ENCODE measurements at regions not wholly inside any gene's neighbourhood (a gene's known extent, or its start where the extent isn't known, plus 50 kb on each side); places are given as distances from the start of the nearest gene placed in this dataset.

DNA sequence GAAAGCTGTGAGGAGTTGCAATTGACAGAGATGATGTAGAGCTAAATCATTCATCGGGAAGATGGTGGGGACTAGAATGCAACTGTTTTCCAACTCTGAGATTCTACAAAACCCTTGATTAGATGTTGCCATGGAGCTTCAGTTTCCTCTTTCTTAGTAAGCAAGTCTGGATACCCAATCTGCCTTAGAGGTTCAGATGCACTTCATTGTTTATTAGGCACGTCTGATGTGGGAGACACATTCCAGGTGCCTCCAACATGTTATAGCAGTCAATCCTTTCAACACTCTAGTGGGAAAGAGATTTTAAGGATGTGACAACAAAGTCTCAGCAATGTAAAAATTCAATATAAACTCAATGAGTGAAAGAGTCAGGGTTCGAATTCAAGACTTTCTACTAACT, 291.3 kb upstream of the PHYHIPL start:
- Histone ChIP-seq H3K27me3 (ENCODE audit: insufficient read depth, low read length) (no peaks in the 10 kb centered on the region), H3K27ac (ENCODE audit: low read length) (no peak overlapping the region), H3K4me3 (ENCODE audit: low read length) (no peak overlapping the region), H3K9ac (ENCODE audit: low read depth, low read length) (no peak overlapping the region), H3K4me1 (ENCODE audit: insufficient read depth, low read length) (no peaks in the 10 kb centered on the region), H3K36me3 (ENCODE audit: insufficient read depth, low read depth, low read length) (no peaks in the 10 kb centered on the region), H3K9me3 (ENCODE audit: insufficient read depth, low read depth, low read length) (no peaks in the 10 kb centered on the region)

DNA sequence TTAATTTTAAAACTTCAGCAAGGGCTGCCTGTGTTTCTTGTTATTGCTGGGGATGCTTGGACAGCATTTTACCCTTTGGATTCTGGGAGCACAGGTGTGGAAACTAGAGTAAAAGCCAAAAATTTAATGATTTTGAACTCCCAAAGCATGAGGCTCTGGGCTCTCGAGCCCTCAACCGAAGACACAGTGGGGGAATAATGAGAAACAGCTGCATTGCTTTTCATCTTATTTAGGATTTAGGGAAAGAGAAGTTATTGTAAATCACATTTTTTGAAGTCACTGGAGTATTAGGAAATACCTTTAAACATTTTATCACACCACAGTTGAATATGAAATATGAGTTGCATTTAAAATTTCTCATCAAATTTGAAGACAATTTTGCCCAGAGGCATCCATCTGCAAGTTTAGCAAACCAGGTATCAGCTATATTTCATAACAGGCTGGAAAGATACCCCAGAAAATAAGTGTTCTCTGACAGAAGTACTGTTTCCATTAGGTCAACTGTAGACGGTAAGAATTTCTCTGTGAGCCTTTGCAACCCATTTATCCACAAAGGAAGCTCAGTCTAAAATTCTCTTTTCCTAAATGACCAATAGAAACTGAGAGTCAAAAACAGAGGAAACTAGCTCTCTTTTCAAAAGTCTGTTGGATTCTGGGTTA, 290.6 kb upstream of the PHYHIPL start:
- Histone ChIP-seq H3K9ac (ENCODE audit: low read depth, low read length) (no peak overlapping the region), H3K27me3 (ENCODE audit: insufficient read depth, low read length) (no peaks in the 10 kb centered on the region), H3K36me3 (ENCODE audit: insufficient read depth, low read depth, low read length) (no peaks in the 10 kb centered on the region), H3K4me1 (ENCODE audit: insufficient read depth, low read length) (no peaks in the 10 kb centered on the region), H3K4me3 (ENCODE audit: low read length) (no peak overlapping the region), H3K27ac (ENCODE audit: low read length) (no peak overlapping the region), H3K9me3 (ENCODE audit: insufficient read depth, low read depth, low read length) (no peaks in the 10 kb centered on the region)

DNA sequence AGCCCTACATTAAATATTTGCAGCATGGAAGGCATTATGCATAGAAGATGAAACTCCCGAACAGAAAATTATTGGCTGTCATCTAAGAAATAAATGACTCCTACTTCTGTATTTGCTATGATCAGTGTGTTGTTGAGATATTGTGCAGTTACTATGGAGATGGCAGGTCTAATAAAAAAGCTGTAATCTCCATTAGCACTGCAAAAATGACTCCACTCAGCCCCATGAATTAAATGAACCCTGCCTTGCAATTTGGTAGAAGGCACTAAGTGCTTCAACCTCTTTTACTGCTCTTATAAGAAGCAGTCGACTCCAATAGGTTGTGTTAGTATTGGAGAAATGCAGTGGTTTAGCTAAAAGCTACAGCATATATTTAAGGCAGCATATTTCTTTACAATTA, 290.0 kb upstream of the PHYHIPL start:
- no peak overlapping the region for H3K27ac ChIP-seq (ENCODE audit: low read length)
- H3K36me3 ChIP-seq (ENCODE audit: insufficient read depth, low read depth, low read length) = no peaks in the 10 kb centered on the region
- no peak overlapping the region for H3K9ac ChIP-seq (ENCODE audit: low read depth, low read length)
- H3K4me1 ChIP-seq (ENCODE audit: insufficient read depth, low read length) = no peaks in the 10 kb centered on the region
- H3K9me3 ChIP-seq (ENCODE audit: insufficient read depth, low read depth, low read length) = no peaks in the 10 kb centered on the region
- H3K27me3 ChIP-seq (ENCODE audit: insufficient read depth, low read length) = no peaks in the 10 kb centered on the region
- no peak overlapping the region for H3K4me3 ChIP-seq (ENCODE audit: low read length)

DNA sequence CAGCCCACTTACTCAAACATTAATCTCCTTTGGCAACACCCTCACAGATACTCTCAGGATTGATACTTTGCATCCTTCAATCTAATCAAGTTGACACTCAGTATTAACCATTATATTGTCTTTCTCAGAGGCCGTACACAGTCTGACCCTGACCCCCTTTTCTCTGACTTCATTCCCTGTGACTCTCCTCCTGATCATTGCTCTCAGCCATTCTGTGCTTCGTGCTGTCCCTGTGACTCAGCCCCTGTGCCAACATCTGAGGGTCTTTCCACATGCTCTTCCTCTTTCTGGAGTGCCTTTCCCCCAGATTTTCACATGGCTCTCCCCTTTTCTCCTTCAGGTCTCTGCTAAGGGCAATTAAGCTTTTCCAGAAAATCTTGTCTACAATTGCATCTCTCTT, 289.0 kb upstream of the PHYHIPL start:
- no peaks in the 10 kb centered on the region for H3K27me3 ChIP-seq (ENCODE audit: insufficient read depth, low read length)
- H3K9ac ChIP-seq (ENCODE audit: low read depth, low read length) = no peak overlapping the region
- no peaks in the 10 kb centered on the region for H3K9me3 ChIP-seq (ENCODE audit: insufficient read depth, low read depth, low read length)
- H3K4me1 ChIP-seq (ENCODE audit: insufficient read depth, low read length) = peaks cover 2% of the 10 kb centered on the region; the same call in 1 of the 2 replicates
- H3K27ac ChIP-seq (ENCODE audit: low read length) = no peak overlapping the region
- H3K4me3 ChIP-seq (ENCODE audit: low read length) = no peak overlapping the region
- no peaks in the 10 kb centered on the region for H3K36me3 ChIP-seq (ENCODE audit: insufficient read depth, low read depth, low read length)

DNA sequence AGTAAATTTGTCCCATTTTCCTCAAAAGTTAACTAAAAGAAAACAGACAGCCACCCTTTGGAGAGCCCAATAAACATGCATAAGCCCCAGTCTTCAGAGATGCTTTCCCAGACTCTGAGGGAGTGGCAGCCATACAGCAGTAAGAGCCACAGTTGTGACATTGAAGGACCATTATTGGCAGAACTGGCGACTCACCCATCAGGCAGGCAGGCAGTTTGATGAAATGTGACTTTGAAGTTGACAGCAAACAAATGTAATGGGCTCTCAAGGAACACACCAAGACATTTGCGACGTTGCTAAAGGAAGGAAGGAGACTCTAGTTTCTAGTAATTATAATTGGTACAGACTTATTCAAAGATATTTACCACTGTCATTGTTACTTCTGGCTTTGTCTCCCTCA, 287.5 kb upstream of the PHYHIPL start:
- no peak overlapping the region for H3K9ac ChIP-seq (ENCODE audit: low read depth, low read length)
- H3K4me1 ChIP-seq (ENCODE audit: insufficient read depth, low read length) = peaks cover 5% of the 10 kb centered on the region; the same call in 1 of the 2 replicates
- H3K36me3 ChIP-seq (ENCODE audit: insufficient read depth, low read depth, low read length) = no peaks in the 10 kb centered on the region
- no peak overlapping the region for H3K4me3 ChIP-seq (ENCODE audit: low read length)
- no peaks in the 10 kb centered on the region for H3K27me3 ChIP-seq (ENCODE audit: insufficient read depth, low read length)
- H3K9me3 ChIP-seq (ENCODE audit: insufficient read depth, low read depth, low read length) = no peaks in the 10 kb centered on the region
- no peak overlapping the region for H3K27ac ChIP-seq (ENCODE audit: low read length)

DNA sequence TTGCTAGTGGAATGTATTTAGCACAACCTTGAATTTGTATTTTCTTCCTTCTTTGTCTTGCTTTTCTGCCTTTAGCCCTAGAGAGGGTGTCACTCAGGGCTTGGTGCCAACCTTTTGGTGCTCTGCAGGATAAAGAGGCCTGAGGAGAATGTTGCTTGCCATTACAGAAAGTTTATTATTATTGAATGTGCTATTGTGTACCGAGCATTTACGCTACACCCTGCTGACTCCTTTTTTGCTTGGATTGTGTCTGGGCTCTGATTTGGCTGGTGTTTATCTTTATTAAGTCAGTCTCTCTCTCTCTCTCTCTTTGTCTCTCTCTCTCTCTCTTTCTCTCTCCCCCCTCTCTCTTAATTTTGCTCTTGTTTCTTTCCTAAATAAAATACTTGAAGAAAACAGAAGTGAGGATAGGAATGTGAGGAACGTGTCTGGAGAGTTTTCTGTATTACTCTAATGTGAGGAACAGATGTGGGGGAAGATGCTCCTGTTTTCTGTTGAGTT, 284.4 kb upstream of the PHYHIPL start:
- Histone ChIP-seq H3K9me3 (ENCODE audit: insufficient read depth, low read depth, low read length) (no peaks in the 10 kb centered on the region), H3K9ac (ENCODE audit: low read depth, low read length) (no peak overlapping the region), H3K27me3 (ENCODE audit: insufficient read depth, low read length) (no peaks in the 10 kb centered on the region), H3K4me1 (ENCODE audit: insufficient read depth, low read length) (peaks cover 5% of the 10 kb centered on the region; the same call in 1 of the 2 replicates), H3K4me3 (ENCODE audit: low read length) (no peak overlapping the region), H3K36me3 (ENCODE audit: insufficient read depth, low read depth, low read length) (no peaks in the 10 kb centered on the region), H3K27ac (ENCODE audit: low read length) (no peak overlapping the region)

DNA sequence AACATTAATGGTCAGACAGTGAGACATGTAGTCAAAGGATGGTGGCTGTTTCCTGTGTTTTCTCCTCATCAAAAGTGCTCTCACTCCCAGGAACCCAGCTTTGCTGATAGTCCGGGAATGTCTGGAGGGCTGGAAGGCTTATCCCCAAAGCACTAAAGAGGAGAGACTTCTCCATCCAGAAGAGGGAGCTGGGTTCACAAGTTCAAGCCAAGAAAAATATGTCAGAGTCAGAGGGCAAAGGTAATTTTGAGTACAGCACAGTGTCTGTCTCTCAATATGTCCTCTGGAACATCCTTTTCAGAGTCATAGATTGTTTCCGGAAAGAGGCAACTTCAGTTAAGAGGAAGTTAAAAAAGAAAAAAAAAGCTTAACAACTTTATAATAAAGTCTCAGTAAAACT, 281.5 kb upstream of the PHYHIPL start:
- peaks cover 5% of the 10 kb centered on the region; the same call in 1 of the 2 replicates for H3K4me1 ChIP-seq (ENCODE audit: insufficient read depth, low read length)
- no peak overlapping the region for H3K9ac ChIP-seq (ENCODE audit: low read depth, low read length)
- no peak overlapping the region for H3K4me3 ChIP-seq (ENCODE audit: low read length)
- no peaks in the 10 kb centered on the region for H3K36me3 ChIP-seq (ENCODE audit: insufficient read depth, low read depth, low read length)
- H3K27me3 ChIP-seq (ENCODE audit: insufficient read depth, low read length) = no peaks in the 10 kb centered on the region
- no peaks in the 10 kb centered on the region for H3K9me3 ChIP-seq (ENCODE audit: insufficient read depth, low read depth, low read length)
- no peak overlapping the region for H3K27ac ChIP-seq (ENCODE audit: low read length)

DNA sequence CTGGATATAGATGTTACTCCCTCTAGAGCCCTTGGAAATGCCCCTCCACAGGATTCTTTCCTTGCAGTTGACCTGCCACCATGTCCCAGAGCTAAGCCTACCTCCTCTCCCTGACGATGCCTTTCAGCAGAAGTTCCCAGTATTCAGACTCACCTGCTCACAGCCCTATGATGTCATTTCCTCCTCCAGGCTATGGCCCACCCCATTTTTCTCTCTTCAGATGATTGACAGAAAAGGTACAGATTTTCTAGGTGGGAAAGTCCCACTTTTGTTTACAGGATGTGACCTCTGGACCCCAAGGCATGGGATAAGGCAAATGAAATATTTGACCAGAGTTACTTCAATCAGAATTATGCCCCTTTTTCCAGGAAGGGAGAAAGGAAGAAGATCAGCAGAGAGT, 280.2 kb upstream of the PHYHIPL start:
- no peaks in the 10 kb centered on the region for H3K36me3 ChIP-seq (ENCODE audit: insufficient read depth, low read depth, low read length)
- no peak overlapping the region for H3K4me3 ChIP-seq (ENCODE audit: low read length)
- no peak overlapping the region for H3K9ac ChIP-seq (ENCODE audit: low read depth, low read length)
- H3K27me3 ChIP-seq (ENCODE audit: insufficient read depth, low read length) = no peaks in the 10 kb centered on the region
- no peak overlapping the region for H3K27ac ChIP-seq (ENCODE audit: low read length)
- no peaks in the 10 kb centered on the region for H3K9me3 ChIP-seq (ENCODE audit: insufficient read depth, low read depth, low read length)
- H3K4me1 ChIP-seq (ENCODE audit: insufficient read depth, low read length) = peaks cover 5% of the 10 kb centered on the region; the same call in 1 of the 2 replicates

DNA sequence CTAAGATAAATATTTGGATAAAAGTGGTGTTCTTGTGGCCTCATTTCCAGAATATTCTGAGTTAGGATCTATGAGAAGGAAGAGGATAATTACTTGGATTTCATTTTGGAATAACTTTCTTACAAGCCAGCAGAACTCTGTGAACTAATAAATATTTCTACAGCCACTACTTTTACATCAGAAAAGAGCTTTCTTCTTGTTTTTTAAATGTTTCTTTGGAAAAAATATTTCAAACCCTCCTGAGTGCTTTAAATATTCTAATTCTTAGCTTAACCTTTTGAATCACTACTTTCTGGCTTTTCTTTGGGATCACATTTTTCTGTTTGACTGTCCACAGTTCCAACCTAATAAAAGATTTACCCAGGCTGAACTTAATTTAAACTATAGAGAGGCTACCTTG, 279.2 kb upstream of the PHYHIPL start:
- Histone ChIP-seq H3K9ac (ENCODE audit: low read depth, low read length) (no peak overlapping the region), H3K9me3 (ENCODE audit: insufficient read depth, low read depth, low read length) (no peaks in the 10 kb centered on the region), H3K4me3 (ENCODE audit: low read length) (no peak overlapping the region), H3K27ac (ENCODE audit: low read length) (no peak overlapping the region), H3K4me1 (ENCODE audit: insufficient read depth, low read length) (peaks cover 5% of the 10 kb centered on the region; the same call in 1 of the 2 replicates), H3K27me3 (ENCODE audit: insufficient read depth, low read length) (no peaks in the 10 kb centered on the region), H3K36me3 (ENCODE audit: insufficient read depth, low read depth, low read length) (no peaks in the 10 kb centered on the region)

DNA sequence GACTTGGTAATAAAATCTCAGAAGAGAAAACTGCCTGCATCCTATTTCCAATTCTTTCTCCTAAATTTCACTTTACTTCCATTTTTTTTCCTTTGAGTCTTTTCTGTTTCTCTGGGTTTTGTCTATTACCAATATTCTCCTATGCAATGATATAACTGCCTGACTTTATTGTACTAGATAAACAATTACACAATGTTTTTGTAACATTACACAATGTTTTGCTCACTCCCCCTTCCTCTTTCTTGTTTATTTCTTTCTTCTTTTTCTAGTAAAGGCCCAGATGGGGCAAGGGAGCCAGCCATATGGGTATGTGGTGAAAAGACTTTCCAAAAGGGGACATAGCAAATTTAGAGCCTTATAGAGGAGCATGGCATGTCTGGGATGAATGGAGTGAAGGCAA, 278.7 kb upstream of the PHYHIPL start:
- no peaks in the 10 kb centered on the region for H3K36me3 ChIP-seq (ENCODE audit: insufficient read depth, low read depth, low read length)
- no peaks in the 10 kb centered on the region for H3K27me3 ChIP-seq (ENCODE audit: insufficient read depth, low read length)

DNA sequence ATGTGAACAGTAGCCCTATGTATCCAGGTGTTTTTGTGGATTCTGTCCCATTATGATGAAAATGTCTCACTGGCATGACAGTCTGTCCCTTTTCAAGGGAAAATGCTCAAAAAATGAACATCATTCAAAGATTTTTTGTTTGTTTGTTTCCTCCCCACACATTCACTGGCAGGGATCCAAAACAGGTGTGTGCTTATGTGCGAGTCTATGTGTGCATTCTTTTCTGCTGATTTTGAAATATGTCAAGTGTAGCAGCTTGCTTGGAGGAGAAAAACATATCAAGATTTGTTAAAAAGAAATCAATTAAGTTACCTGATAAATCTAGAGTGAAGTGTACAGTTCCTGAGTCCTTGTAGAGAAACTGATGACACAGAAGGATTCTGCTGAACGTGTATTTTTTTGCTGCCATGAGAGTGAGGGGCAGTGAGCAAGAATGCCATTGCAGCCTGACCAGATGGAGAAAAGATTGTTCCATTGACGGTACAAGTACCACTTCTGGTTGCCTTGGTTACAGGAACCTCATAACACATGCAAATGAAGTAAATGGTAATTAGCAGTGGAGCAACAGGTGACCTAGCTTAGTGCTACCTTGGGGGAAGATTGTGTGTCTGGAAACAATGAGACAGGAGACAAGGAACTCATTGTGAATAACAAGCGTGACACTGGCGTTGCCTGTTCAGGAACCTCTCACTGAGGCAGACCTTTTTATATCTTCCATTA, 277.4 kb upstream of the PHYHIPL start:
- H3K4me1 ChIP-seq (ENCODE audit: insufficient read depth, low read length) = no peaks in the 10 kb centered on the region
- H3K4me3 ChIP-seq (ENCODE audit: low read length) = no peak overlapping the region
- H3K27me3 ChIP-seq (ENCODE audit: insufficient read depth, low read length) = no peaks in the 10 kb centered on the region
- no peak overlapping the region for H3K27ac ChIP-seq (ENCODE audit: low read length)
- no peaks in the 10 kb centered on the region for H3K9me3 ChIP-seq (ENCODE audit: insufficient read depth, low read depth, low read length)
- H3K9ac ChIP-seq (ENCODE audit: low read depth, low read length) = no peak overlapping the region
- H3K36me3 ChIP-seq (ENCODE audit: insufficient read depth, low read depth, low read length) = no peaks in the 10 kb centered on the region

More for the DNA sequence above, 278.7 kb upstream of the PHYHIPL start:
- H3K4me3 ChIP-seq (ENCODE audit: low read length) = no peak overlapping the region
- H3K9me3 ChIP-seq (ENCODE audit: insufficient read depth, low read depth, low read length) = no peaks in the 10 kb centered on the region
- no peak overlapping the region for H3K9ac ChIP-seq (ENCODE audit: low read depth, low read length)
- H3K27ac ChIP-seq (ENCODE audit: low read length) = no peak overlapping the region
- peaks cover under 1% of the 10 kb centered on the region; the same call in 1 of the 2 replicates for H3K4me1 ChIP-seq (ENCODE audit: insufficient read depth, low read length)

DNA sequence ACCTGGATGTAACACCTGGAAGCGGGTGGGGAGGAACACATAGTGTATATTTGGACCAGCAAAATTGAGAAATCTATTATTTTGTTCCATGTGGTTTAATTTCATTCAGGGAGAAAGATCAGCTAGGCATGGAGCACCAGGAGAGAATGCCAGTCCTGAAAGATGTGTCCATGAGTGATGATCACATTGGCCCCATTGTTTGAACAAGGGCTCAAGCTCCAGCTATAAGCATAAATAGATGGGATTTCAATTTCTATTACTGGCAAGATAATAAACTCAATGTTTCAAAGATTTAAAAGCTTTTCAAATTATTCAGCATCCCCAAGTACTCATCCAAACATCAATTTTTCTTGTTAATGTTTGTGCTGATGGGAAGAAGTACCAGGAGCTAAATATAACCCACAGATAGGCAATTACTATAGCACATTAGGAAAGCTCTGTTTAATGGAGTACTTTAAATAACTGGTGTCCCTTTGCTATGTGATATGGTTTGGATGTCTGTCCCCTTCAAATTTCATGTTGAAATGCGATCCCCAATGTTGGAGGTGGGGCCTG, 275.3 kb upstream of the PHYHIPL start:
- no peaks in the 10 kb centered on the region for H3K9me3 ChIP-seq (ENCODE audit: insufficient read depth, low read depth, low read length)
- no peaks in the 10 kb centered on the region for H3K4me1 ChIP-seq (ENCODE audit: insufficient read depth, low read length)
- no peak overlapping the region for H3K27ac ChIP-seq (ENCODE audit: low read length)
- no peak overlapping the region for H3K4me3 ChIP-seq (ENCODE audit: low read length)
- no peak overlapping the region for H3K9ac ChIP-seq (ENCODE audit: low read depth, low read length)
- no peaks in the 10 kb centered on the region for H3K27me3 ChIP-seq (ENCODE audit: insufficient read depth, low read length)
- H3K36me3 ChIP-seq (ENCODE audit: insufficient read depth, low read depth, low read length) = no peaks in the 10 kb centered on the region
